Medulla oblongata (tissue), 1 donor: ENCODE measurements at regions not wholly inside any gene's neighbourhood (a gene's known extent, or its start where the extent isn't known, plus 50 kb on each side); places are given as distances from the start of the nearest gene placed in this dataset.
A peak's percentile ranks its signal among the peaks of the same experiment; 100 is the strongest.

ENCODE experiments used
- DNase-seq: peaks from one replicate; pipeline ENCODE4 v3.0.0-alpha.2; 2015; ENCODE audit errors: extremely low spot score

GRCh38 chr10:36375107-36375506, 733.0 kb upstream of the FZD8 start:
- no peak for DNase-seq

GRCh38 chr10:36373424-36374096, 731.5 kb upstream of the FZD8 start:
- no peak for DNase-seq

GRCh38 chr10:36367362-36367761, 725.3 kb upstream of the FZD8 start:
- DNase-seq, result no peak

GRCh38 chr10:36366843-36367242, 724.7 kb upstream of the FZD8 start:
- DNase-seq, result no peak

GRCh38 chr10:36366065-36366464, 724.0 kb upstream of the FZD8 start:
- DNase-seq, result no peak

GRCh38 chr10:36362257-36362656, 720.2 kb upstream of the FZD8 start:
- DNase-seq, result no peak

- DNase-seq, result no peak
Measured at GRCh38 chr10:36358736-36359135, 716.6 kb upstream of the FZD8 start.

- no peak for DNase-seq
Measured at GRCh38 chr10:36354633-36355032, 712.5 kb upstream of the FZD8 start.

- no peak for DNase-seq
Measured at GRCh38 chr10:36351159-36351558, 709.1 kb upstream of the FZD8 start.

GRCh38 chr10:36349445-36350078, 707.5 kb upstream of the FZD8 start:
- DNase-seq, result peak; percentile 17

GRCh38 chr10:36345807-36346206, 703.7 kb upstream of the FZD8 start:
- DNase-seq, result peak; percentile 30

GRCh38 chr10:36345175-36345533, 703.1 kb upstream of the FZD8 start:
- DNase-seq, result no peak

- peak; percentile 26 for DNase-seq
Measured at GRCh38 chr10:36344240-36345174, 702.4 kb upstream of the FZD8 start.

GRCh38 chr10:36342781-36343180, 700.7 kb upstream of the FZD8 start:
- DNase-seq, result no peak

- no peak for DNase-seq
Measured at GRCh38 chr10:36341471-36341870, 699.4 kb upstream of the FZD8 start.

GRCh38 chr10:36336315-36336714, 694.2 kb upstream of the FZD8 start:
- no peak for DNase-seq

- DNase-seq, result no peak
Measured at GRCh38 chr10:36333446-36333845, 691.4 kb upstream of the FZD8 start.

- DNase-seq, result no peak
Measured at GRCh38 chr10:36332926-36333325, 690.8 kb upstream of the FZD8 start.

- no peak for DNase-seq
Measured at GRCh38 chr10:36331121-36331520, 689.0 kb upstream of the FZD8 start.

GRCh38 chr10:36325815-36326214, 683.7 kb upstream of the FZD8 start:
- no peak for DNase-seq

- no peak for DNase-seq
Measured at GRCh38 chr10:36324831-36325230, 682.7 kb upstream of the FZD8 start.

- no peak for DNase-seq
Measured at GRCh38 chr10:36313142-36313541, 671.0 kb upstream of the FZD8 start.

GRCh38 chr10:36303896-36304295, 661.8 kb upstream of the FZD8 start:
- DNase-seq, result no peak
